ENCODE measurements at regions not wholly inside any gene's neighbourhood (a gene's known extent, or its start where the extent isn't known, plus 50 kb on each side); places are given as distances from the start of the nearest gene placed in this dataset.

DNA sequence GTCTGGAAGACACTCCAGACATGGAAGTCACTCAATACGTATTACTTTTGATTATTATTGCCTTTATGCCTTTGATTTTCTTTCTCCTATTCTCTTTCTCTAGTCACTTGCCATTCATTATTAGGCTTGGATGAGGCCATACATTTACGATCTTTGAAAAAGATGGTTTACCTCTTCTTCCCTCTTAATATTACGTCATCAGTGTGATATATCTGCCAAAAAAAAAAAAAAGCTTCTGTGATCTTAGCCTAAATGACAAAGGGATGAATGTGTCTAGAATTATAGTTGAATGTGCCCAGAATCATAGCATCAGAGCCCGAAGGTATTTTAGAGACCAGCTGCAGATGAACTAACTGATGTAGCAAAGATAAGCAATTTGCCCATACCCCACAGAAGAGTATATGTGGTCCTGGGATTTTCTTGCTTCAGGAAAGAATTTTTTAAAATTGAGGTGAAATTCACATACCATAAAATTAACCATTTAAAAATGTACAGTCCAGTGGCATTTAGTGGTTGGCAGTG, 73.9 kb downstream of the HHEX start (continued):
- TF ChIP-seq, protein P1, sequence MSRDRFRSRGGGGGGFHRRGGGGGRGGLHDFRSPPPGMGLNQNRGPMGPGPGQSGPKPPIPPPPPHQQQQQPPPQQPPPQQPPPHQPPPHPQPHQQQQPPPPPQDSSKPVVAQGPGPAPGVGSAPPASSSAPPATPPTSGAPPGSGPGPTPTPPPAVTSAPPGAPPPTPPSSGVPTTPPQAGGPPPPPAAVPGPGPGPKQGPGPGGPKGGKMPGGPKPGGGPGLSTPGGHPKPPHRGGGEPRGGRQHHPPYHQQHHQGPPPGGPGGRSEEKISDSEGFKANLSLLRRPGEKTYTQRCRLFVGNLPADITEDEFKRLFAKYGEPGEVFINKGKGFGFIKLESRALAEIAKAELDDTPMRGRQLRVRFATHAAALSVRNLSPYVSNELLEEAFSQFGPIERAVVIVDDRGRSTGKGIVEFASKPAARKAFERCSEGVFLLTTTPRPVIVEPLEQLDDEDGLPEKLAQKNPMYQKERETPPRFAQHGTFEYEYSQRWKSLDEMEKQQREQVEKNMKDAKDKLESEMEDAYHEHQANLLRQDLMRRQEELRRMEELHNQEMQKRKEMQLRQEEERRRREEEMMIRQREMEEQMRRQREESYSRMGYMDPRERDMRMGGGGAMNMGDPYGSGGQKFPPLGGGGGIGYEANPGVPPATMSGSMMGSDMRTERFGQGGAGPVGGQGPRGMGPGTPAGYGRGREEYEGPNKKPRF (IDR thresholded peaks at IDR 0.05; ENCODE audit: low read depth, low read length) = no peak

DNA sequence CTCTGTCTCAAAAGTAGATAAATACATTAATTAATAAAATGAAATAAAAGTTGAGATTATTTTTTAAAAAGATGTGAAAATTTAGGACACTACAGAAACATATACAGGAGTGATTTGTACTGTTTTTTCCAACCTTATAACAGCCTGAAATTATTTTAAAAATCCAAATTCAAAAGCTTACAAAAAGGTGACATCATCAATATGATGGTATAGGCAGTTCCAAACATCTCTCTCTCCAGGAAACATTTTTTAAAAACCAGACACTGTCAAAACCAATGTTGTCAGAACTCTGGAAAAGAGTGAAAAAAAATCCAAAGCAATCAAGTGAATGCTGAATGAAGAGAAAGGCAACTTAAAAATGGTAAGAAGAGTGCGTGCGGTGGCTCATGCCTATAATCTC, 76.7 kb downstream of the HHEX start:
- TF ChIP-seq MCM3 (IDR thresholded peaks at IDR 0.05) = no peak
- TF ChIP-seq, protein P2, sequence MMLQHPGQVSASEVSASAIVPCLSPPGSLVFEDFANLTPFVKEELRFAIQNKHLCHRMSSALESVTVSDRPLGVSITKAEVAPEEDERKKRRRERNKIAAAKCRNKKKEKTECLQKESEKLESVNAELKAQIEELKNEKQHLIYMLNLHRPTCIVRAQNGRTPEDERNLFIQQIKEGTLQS (IDR thresholded peaks at IDR 0.05) = peak; percentile 55; the same call in 1 of the 2 replicates
- TF ChIP-seq, protein P2 (CRISPR knock-in tag; conservative IDR thresholded peaks at IDR 0.05) = no peak
- DNase-seq (ENCODE audit: extremely low read depth in 1 of 4, low spot score in 3 of 4) = no peak
- no peaks in the 10 kb centered on the region for H4K20me1 ChIP-seq (replicated peaks; ENCODE audit: control insufficient read depth, insufficient read depth, low read length)
- ChIA-PET CTCF (ENCODE audit: low intra/inter-chr PET ratio) (no interaction called here), POLR2A (interaction anchor here (1.1 kb wide), 1 partner anchor 9 kb away, joined by 4 read pairs; no protein-coding TSS in a partner anchor)
- no TSS peak for BruUV-seq (replicated peaks)
- no peak overlapping the region for H3K4me2 ChIP-seq (ENCODE audit: insufficient read depth, low read length)
- no peak for FAIRE-seq
- intact Hi-C loops (cut with micrococcal nuclease) (no loop called here), in situ Hi-C loops (cut with MboI) (no loop called here)
- peaks cover 5% of the 10 kb centered on the region; the same call in 1 of the 2 replicates for H3K9me3 ChIP-seq (replicated peaks; ENCODE audit: control insufficient read depth, insufficient read depth, low read depth, low read length)
- ATAC-seq = no peak
- H3K27ac ChIP-seq (ENCODE audit: extremely low read depth, low read depth, low read length) = no peak overlapping the region
- H3K4me1 ChIP-seq (replicated peaks in 1 of 2; ENCODE audit: control insufficient read depth in 2 of 2, insufficient read depth in 2 of 2, low read length in 2 of 2) = peaks cover 0 to 7% of the 10 kb centered on the region in 2 experiments; a peak in 2 of 5 replicates
- 90% methylated on average over 2 of the region's 2 CpGs for WGBS (ENCODE audit: insufficient coverage, low coverage, missing lambda C conversion rate)
- H3K9me1 ChIP-seq (ENCODE audit: control insufficient read depth, insufficient read depth, low read length) = no peaks in the 10 kb centered on the region
- no peaks in the 10 kb centered on the region for H3K36me3 ChIP-seq (ENCODE audit: control insufficient read depth, insufficient read depth, low read length)
- no peaks in the 10 kb centered on the region for H3K79me2 ChIP-seq (ENCODE audit: control insufficient read depth, insufficient read depth, low read length)
- H3K9ac ChIP-seq (ENCODE audit: insufficient read depth in 1 of 2, low read depth in 2 of 2, low read length in 2 of 2) = no peak overlapping the region
- no peak overlapping the region for H2AFZ ChIP-seq (ENCODE audit: low read depth, low read length)
- H3K4me3 ChIP-seq = no peak overlapping the region
- no peaks in the 10 kb centered on the region for H3K27me3 ChIP-seq (ENCODE audit: control insufficient read depth in 2 of 2, insufficient read depth in 2 of 2, low read length in 2 of 2)

All from K562 (cell line).